HG02981 (cell line): ENCODE measurements at regions not wholly inside any gene's neighbourhood (a gene's known extent, or its start where the extent isn't known, plus 50 kb on each side); places are given as distances from the start of the nearest gene placed in this dataset.
"Not testable (repeated sequence)": the region's sequence is repeated elsewhere in the genome, so short reads cannot be mapped to it uniquely, and the experiment has no call there.

Source experiments
- ATAC-seq: cut with Tn5 transposase; IDR thresholded peaks from one replicate; pipeline ENCODE4 v1.9.1; 2021; ENCODE audit warnings: mild to moderate bottlenecking, moderate library complexity; ENCODE audit not compliant: unreplicated experiment

DNA sequence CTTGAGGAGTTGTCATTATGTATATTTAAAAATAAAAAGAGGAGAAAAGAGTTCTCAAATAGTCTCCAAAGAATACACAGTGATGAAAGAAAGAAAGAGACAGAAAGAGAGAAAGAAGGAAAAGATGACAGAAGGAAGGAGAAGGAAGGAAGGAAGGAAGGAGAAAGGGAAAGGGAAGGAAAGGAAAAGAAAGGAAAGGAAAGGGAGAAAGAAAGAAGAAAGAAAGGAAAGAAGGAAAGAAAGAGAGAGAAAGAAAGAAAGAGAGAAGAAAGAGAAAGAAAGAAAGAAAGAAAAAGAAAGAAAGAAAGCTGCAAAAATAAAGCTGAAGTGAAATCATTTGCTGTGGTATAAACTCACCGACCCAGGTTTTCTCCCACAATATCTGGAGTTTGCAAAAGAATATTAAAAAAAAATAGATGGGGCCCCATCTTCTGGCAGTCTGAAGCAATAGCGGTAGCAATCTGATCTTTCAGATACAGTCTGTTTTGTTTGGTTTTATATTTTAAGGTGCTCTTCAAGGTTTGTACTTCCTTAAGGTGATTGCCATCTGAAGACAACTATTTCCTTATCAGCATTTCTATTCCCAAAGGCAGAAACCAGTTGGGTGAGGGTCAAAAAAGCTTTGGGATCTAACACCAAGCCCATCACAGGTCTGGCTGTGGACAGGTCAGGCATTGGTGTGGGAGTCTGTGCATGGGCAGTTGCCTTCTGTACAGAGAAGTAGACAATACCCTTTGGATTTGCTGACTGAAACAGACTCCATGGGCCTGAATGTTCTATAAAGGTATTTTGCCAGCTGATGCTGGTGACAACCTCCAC lies 160.4 kb downstream of the CPEB2 start:
- ATAC-seq, result no peak

DNA sequence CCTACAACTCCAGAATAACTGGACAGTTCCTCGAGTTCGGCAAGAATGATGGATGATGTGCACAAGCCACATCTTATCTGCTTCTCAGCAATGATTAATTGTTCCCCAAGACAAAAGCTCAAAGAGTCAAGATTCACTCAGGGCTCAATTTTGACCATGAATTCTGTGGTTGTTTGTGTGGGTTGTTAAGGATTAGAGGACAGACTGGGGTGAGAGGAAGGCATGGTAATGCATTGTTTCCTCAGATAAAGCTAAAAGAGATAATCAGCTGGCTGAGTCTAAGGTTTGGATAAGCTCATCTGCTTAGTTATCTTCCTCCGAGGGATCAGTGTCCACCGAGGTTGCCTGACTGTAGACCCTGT lies 161.0 kb downstream of the CPEB2 start:
- no peak for ATAC-seq

- ATAC-seq, result no peak
These were observed 162.3 kb downstream of the CPEB2 start for GRCh38 chr4:15164571-15164970.

DNA sequence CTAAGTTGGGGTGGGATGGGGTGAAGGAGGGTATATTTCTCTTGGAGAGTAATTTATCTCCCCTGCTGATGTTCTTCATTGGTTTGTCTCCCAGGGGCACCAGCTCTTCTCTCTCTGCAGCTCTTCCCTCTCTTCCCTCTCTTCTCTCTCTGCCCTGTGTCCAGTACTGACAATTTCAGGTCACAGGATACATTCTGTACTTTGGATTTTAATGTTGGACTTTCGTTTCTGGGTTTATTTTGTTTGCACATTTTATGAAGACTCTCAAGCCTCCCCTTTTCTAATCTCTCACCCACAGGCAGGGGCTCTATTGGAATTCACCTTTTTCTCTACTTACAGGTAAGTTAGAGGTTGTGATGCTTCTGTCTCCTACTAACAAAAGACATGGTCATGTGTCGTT lies 165.5 kb downstream of the CPEB2 start:
- ATAC-seq, result no peak

GRCh38 chr4:15168759-15169158 lies 166.5 kb downstream of the CPEB2 start:
- ATAC-seq, result no peak

DNA sequence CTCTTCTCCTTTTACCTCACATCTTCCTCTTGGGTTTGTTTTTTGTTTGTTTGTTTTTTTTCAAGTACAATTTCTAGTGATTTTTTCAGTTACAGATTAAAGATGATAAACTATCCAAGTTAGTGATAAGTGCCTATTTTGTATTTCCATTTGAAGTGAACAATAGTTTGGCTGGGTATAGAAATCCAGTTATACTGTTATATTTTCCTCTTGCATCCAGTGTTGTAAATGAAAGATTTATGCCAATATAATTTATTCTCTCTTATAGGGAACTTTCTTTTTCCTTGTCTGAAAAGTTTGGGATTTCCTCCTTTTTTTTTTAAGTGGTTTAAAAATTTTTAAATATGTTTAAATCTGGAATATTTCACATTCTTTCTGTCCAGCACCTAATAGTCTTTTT lies 169.4 kb downstream of the CPEB2 start:
- ATAC-seq, result no peak

- ATAC-seq, result no peak
These were observed 171.0 kb downstream of the CPEB2 start for GRCh38 chr4:15173251-15173650.

GRCh38 chr4:15174168-15174567 lies 171.9 kb downstream of the CPEB2 start:
- ATAC-seq, result not testable (repeated sequence)

DNA sequence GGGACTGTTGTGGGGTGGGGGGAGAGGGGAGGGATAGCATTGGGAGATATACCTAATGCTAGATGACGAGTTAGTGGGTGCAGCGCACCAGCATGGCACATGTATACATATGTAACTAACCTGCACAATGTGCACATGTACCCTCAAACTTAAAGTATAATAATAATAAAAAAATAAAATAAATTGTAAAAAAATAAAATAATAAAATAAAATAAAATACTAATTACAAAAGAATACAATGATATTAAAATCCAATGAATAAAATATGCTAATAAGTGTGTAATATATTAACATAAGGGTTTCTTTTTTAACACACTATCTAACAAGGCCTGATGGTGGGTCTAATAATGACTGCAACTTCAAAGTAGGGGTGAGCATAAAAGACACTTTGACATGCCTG lies 177.6 kb downstream of the CPEB2 start:
- not testable (repeated sequence) for ATAC-seq

GRCh38 chr4:15182600-15183220 lies 180.4 kb downstream of the CPEB2 start:
- peak; percentile 89 for ATAC-seq

- ATAC-seq, result no peak
These were observed 183.9 kb downstream of the CPEB2 start for GRCh38 chr4:15186149-15186548.

GRCh38 chr4:15186806-15187205 lies 184.5 kb downstream of the CPEB2 start:
- ATAC-seq, result no peak

DNA sequence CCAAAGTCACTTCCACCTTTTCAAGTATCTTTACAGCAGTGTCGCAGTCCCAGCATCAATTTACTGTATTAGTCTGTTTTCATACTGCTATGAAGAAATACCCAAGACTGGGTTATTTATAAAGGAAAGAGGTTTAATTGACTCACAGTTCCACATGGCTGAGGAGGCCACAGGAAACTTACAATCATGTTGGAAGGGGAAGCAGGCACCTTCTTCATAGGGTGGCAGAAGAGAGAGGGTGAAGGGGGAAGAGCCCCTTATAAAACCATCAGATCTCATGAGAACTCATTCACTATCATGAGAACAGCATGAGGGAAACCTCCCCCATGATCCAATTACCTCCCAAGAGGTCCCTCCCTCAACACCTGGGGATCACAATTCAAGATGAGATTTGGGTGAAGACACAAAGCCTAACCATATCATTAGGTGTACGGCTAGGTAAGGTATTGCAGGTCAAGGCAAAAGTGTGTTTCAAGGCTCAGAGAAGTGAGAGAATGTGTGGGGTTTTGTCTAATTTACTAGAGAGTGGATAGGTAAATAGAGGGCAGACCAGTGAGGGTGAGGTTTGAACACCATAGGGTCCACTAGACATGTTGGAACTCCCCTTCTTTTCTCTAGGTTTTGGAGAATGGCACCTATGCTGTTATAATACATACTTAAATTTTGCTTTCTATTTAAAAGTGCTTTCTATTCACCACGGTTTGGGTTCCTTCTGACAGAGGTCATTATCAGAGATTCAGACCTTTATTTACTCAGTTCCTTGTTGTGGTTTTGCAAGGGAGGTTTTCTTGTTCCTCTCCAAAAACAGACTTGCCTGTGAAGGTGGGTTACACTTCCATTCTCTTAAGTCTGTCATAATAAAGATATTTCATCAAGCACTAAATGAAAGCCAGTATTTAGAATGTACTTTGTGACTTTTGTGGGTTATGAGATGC lies 186.6 kb downstream of the CPEB2 start:
- ATAC-seq, result peak; percentile 61

DNA sequence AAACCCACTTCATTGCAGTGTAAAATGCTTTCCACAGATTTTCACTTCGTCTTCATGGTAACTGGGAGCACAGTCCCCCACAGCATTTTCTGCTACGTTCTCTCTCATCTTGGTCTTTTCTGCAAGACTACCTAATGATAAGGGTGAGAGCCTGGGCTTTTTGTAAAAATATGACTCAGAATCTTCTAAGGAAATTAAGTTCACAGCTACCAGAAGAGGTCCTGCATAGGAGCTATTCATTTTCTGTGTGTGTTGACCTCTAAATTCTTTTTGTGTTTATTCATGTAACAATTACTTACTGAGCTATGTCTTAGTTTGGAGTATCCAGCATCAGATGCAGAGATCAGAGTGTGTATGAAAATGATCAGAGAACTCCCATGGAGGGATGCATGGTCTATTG lies 192.2 kb downstream of the CPEB2 start:
- ATAC-seq, result no peak

GRCh38 chr4:15197005-15197404 lies 194.7 kb downstream of the CPEB2 start:
- ATAC-seq, result no peak

GRCh38 chr4:15198070-15198727 lies 195.9 kb downstream of the CPEB2 start:
- ATAC-seq, result no peak

GRCh38 chr4:15201782-15202181 lies 199.5 kb downstream of the CPEB2 start:
- ATAC-seq, result no peak

DNA sequence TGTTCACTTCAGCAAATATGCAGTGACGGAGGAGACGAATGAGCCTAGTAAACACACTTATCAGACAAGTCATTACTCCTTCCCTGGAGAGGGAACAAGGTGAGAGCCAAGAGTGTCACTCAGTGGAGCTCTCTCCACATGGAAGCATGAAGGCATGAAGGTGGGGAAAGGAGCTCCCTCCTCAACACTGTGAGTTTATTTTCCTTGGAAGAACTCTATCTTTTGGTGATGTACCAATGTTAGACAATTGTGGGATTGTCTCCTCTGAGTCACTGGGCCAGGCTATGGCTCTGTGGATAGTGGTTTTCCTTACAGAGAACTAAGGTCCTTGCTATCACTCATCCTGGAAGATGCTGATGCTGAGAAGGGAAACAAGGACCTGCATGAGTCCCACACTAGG lies 200.2 kb downstream of the CPEB2 start:
- no peak for ATAC-seq

DNA sequence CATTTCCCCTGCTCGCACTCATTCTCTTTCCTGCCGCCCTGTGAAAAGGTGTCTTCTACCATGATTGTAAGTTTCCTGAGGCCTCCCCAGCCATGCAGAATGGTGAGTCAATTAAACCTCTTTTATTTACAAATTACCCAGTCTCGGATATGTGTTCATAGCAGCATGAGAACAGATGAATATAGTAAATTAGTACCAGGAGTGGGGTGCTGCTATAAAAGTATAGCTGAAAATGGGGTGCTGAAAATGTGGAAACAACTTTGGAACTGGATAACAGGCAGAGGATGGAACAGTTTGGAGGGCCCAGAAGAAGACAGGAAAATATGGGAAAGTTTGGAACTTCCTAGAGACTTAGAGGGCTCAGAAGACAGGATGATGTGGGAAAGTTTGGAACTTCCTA lies 204.2 kb downstream of the CPEB2 start:
- not testable (repeated sequence) for ATAC-seq

GRCh38 chr4:15213302-15213970 lies 211.2 kb downstream of the CPEB2 start:
- no peak for ATAC-seq
